ENCODE measurements at regions not wholly inside any gene's neighbourhood (a gene's known extent, or its start where the extent isn't known, plus 50 kb on each side); places are given as distances from the start of the nearest gene placed in this dataset.

- H3K4me3 ChIP-seq (replicated peaks in 1 of 2; ENCODE audit: low read depth in 2 of 2, low read length in 2 of 2), result no peak overlapping the region
- no peak for TF ChIP-seq CTCF (IDR thresholded peaks at IDR 0.05; ENCODE audit: low read depth, low read length)
- DNase-seq (ENCODE audit: low read depth in 2 of 2), result no peak
These were observed 57.7 kb upstream of the PPP2R2D start for GRCh38 chr10:131843089-131843595.

GRCh38 chr10:131843881-131844284 is 56.9 kb upstream of the PPP2R2D start:
- H3K4me3 ChIP-seq (replicated peaks in 1 of 2; ENCODE audit: low read depth in 2 of 2, low read length in 2 of 2), result no peak overlapping the region
- no peak for TF ChIP-seq CTCF (IDR thresholded peaks at IDR 0.05; ENCODE audit: low read depth, low read length)
- DNase-seq (ENCODE audit: low read depth in 2 of 2), result no peak

- TF ChIP-seq CTCF (IDR thresholded peaks at IDR 0.05; ENCODE audit: low read depth, low read length), result no peak
- DNase-seq (ENCODE audit: low read depth in 2 of 2), result no peak
- no peak overlapping the region for H3K4me3 ChIP-seq (replicated peaks in 1 of 2; ENCODE audit: low read depth in 2 of 2, low read length in 2 of 2)
These were observed 56.2 kb upstream of the PPP2R2D start for GRCh38 chr10:131844529-131845084.

GRCh38 chr10:131845505-131846239 is 55.1 kb upstream of the PPP2R2D start:
- no peak for TF ChIP-seq CTCF (IDR thresholded peaks at IDR 0.05; ENCODE audit: low read depth, low read length)
- no peak overlapping the region for H3K4me3 ChIP-seq (replicated peaks in 1 of 2; ENCODE audit: low read depth in 2 of 2, low read length in 2 of 2)
- DNase-seq (ENCODE audit: low read depth in 2 of 2), result no peak

GRCh38 chr10:131846240-131847101 is 54.3 kb upstream of the PPP2R2D start:
- no peak overlapping the region for H3K4me3 ChIP-seq (replicated peaks in 1 of 2; ENCODE audit: low read depth in 2 of 2, low read length in 2 of 2)
- no peak for TF ChIP-seq CTCF (IDR thresholded peaks at IDR 0.05; ENCODE audit: low read depth, low read length)
- DNase-seq (ENCODE audit: low read depth in 2 of 2), result no peak

- no peak for DNase-seq (ENCODE audit: low read depth in 2 of 2)
- TF ChIP-seq CTCF (IDR thresholded peaks at IDR 0.05; ENCODE audit: low read depth, low read length), result no peak
- no peak overlapping the region for H3K4me3 ChIP-seq (replicated peaks in 1 of 2; ENCODE audit: low read depth in 2 of 2, low read length in 2 of 2)
These were observed 53.5 kb upstream of the PPP2R2D start for GRCh38 chr10:131847241-131847783.

Data from cardiac fibroblast (primary cell).